Esophagus muscularis mucosa (tissue), 4 donors: ENCODE measurements at regions not wholly inside any gene's neighbourhood (a gene's known extent, or its start where the extent isn't known, plus 50 kb on each side); places are given as distances from the start of the nearest gene placed in this dataset.
A peak's percentile ranks its signal among the peaks of the same experiment; 100 is the strongest.

ENCODE experiments used
- DNase-seq: peaks from one replicate; pipeline ENCODE4 v3.0.0-alpha.2; 2017; ENCODE audit errors: extremely low spot score
- H3K27ac ChIP-seq, 4 donors: fragments of 200-600 bp; sonication (generic); replicated peaks in 1 of 4; 1 replicate in 3 of 4; 2 replicates in 1 of 4; pipeline ENCODE4 v1.5.1; 2016 to 2019; ENCODE audit warnings: mild to moderate bottlenecking in 1 of 4
- H3K27me3 ChIP-seq, 4 donors: fragments of 200-600 bp; sonication (generic); one replicate each; pipeline versions ENCODE4 v1.5.1 to v1.6.0; 2016 to 2019
- H3K36me3 ChIP-seq, 4 donors: fragments of 200-600 bp; sonication (generic); one replicate each; pipeline ENCODE4 v1.5.1; 2016 to 2019
- H3K4me1 ChIP-seq, 4 donors: fragments of 200-600 bp; sonication (generic); one replicate each; pipeline ENCODE4 v1.5.1; 2016 to 2019
- H3K4me3 ChIP-seq, 4 donors: fragments of 200-600 bp; sonication (generic); 1 replicate in 2 of 4; 2 replicates in 2 of 4; pipeline ENCODE4 v1.5.1; 2016 to 2019; ENCODE audit warnings: mild to moderate bottlenecking in 4 of 4, moderate library complexity in 1 of 4
- H3K9me3 ChIP-seq, 4 donors: fragments of 200-600 bp; sonication (generic); 1 replicate in 3 of 4; 2 replicates in 1 of 4; pipeline ENCODE4 v1.5.1; 2016 to 2019
- EP300 ChIP-seq: sonication (generic); formaldehyde crosslinking; IDR thresholded peaks from one replicate; pipeline ENCODE4 v1.6.1; 2017; ENCODE audit warnings: antibody characterized with exemption
- POLR2A ChIP-seq: fragments of 450-650 bp; IDR thresholded peaks from one replicate; pipeline ENCODE4 v1.6.1; 2017; ENCODE audit warnings: antibody characterized with exemption, moderate library complexity, mild to moderate bottlenecking, low read depth
- POLR2AphosphoS5 ChIP-seq, 2 donors: sonication (generic); formaldehyde crosslinking; IDR thresholded peaks; one replicate each; pipeline ENCODE4 v1.6.1; 2017; ENCODE audit warnings: antibody characterized with exemption in 2 of 2
- WGBS: methylation state at CpG from one replicate; pipeline ENCODE4 v1.1.5; 2018; 5-methylcytosine and 5-hydroxymethylcytosine counted together
- intact Hi-C: fragments of 100-400 bp; cut with DNase I; formaldehyde crosslinking; loops from one replicate; pipeline ENCODE4 v1.15.1; 2023
- TF ChIP-seq, protein P1 (sequence below), 3 experiments: fragments of 200-600 bp in 2 of 3; fragments of 450-650 bp in 1 of 3; sonication (generic) in 2 of 3; IDR thresholded peaks; one replicate each; pipeline ENCODE4 v1.5.1; 2017 to 2019; ENCODE audit warnings: antibody characterized with exemption in 3 of 3, mild to moderate bottlenecking in 2 of 3, moderate library complexity in 1 of 3

GRCh38 chr2:71801969-71802368, 345.7 kb downstream of the CYP26B1 start:
- no peaks in the 10 kb centered on the region for H3K27me3 ChIP-seq
- H3K9me3 ChIP-seq, result no peaks in the 10 kb centered on the region
- no peak overlapping the region for H3K27ac ChIP-seq
- no peak for DNase-seq
- H3K4me1 ChIP-seq, result peaks cover 0 to 5% (median 2%) of the 10 kb centered on the region in 4 donors
- no peak overlapping the region for H3K4me3 ChIP-seq
- intact Hi-C loops, result loop anchor here (5.0 to 10.0 kb wide), 3 partner anchors 193 to 350 kb away; no protein-coding TSS in a partner anchor
- TF ChIP-seq EP300, result no peak
- TF ChIP-seq, protein P1, sequence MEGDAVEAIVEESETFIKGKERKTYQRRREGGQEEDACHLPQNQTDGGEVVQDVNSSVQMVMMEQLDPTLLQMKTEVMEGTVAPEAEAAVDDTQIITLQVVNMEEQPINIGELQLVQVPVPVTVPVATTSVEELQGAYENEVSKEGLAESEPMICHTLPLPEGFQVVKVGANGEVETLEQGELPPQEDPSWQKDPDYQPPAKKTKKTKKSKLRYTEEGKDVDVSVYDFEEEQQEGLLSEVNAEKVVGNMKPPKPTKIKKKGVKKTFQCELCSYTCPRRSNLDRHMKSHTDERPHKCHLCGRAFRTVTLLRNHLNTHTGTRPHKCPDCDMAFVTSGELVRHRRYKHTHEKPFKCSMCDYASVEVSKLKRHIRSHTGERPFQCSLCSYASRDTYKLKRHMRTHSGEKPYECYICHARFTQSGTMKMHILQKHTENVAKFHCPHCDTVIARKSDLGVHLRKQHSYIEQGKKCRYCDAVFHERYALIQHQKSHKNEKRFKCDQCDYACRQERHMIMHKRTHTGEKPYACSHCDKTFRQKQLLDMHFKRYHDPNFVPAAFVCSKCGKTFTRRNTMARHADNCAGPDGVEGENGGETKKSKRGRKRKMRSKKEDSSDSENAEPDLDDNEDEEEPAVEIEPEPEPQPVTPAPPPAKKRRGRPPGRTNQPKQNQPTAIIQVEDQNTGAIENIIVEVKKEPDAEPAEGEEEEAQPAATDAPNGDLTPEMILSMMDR (IDR thresholded peaks at IDR 0.05), result peak; percentile 48 to 55 (median 55)
- no peak for TF ChIP-seq POLR2A
- WGBS, result 96% methylated on average over 4 of the region's 8 CpGs
- no peaks in the 10 kb centered on the region for H3K36me3 ChIP-seq

GRCh38 chr2:71801556-71801955, 346.1 kb downstream of the CYP26B1 start:
- no peaks in the 10 kb centered on the region for H3K27me3 ChIP-seq
- peaks cover 0 to 5% (median 2%) of the 10 kb centered on the region in 4 donors for H3K4me1 ChIP-seq
- no peak for DNase-seq
- TF ChIP-seq, protein P1 (IDR thresholded peaks at IDR 0.05), result no peak
- TF ChIP-seq EP300 (no peak), POLR2AphosphoS5 (IDR thresholded peaks at IDR 0.05) (no peak), POLR2A (no peak)
- no peak overlapping the region for H3K4me3 ChIP-seq
- WGBS, result 82% methylated on average over 2 of the region's 3 CpGs
- H3K27ac ChIP-seq, result no peak overlapping the region
- intact Hi-C loops, result loop anchor here (5.0 to 10.0 kb wide), 3 partner anchors 193 to 351 kb away; no protein-coding TSS in a partner anchor
- H3K36me3 ChIP-seq, result no peaks in the 10 kb centered on the region
- H3K9me3 ChIP-seq, result no peaks in the 10 kb centered on the region

- H3K27ac ChIP-seq, result no peak overlapping the region
- intact Hi-C loops, result loop anchor here (5.0 to 10.0 kb wide), 3 partner anchors 194 to 351 kb away; no protein-coding TSS in a partner anchor
These were observed 346.8 kb downstream of the CYP26B1 start for GRCh38 chr2:71800851-71801250.

GRCh38 chr2:71800106-71800809, 346.9 kb downstream of the DYSF start:
- 72% methylated on average over 13 of the region's 13 CpGs for WGBS
- Histone ChIP-seq H3K4me1 (peaks cover 0 to 5% (median 2%) of the 10 kb centered on the region in 4 donors), H3K27ac (no peak overlapping the region), H3K36me3 (no peaks in the 10 kb centered on the region), H3K9me3 (no peaks in the 10 kb centered on the region), H3K4me3 (no peak overlapping the region), H3K27me3 (no peaks in the 10 kb centered on the region)
- TF ChIP-seq EP300 (no peak), POLR2AphosphoS5 (IDR thresholded peaks at IDR 0.05) (no peak), POLR2A (no peak)
- TF ChIP-seq, protein P1 (IDR thresholded peaks at IDR 0.05), result no peak
- intact Hi-C loops, result loop anchor here (5.0 to 10.0 kb wide), 3 partner anchors 195 to 352 kb away; no protein-coding TSS in a partner anchor
- DNase-seq, result no peak

More at GRCh38 chr2:71800851-71801250, 346.8 kb downstream of the CYP26B1 start:
- WGBS, result 89% methylated on average over 1 of the region's 1 CpG
- Histone ChIP-seq H3K4me1 (peaks cover 0 to 5% (median 2%) of the 10 kb centered on the region in 4 donors), H3K36me3 (no peaks in the 10 kb centered on the region), H3K27me3 (no peaks in the 10 kb centered on the region), H3K4me3 (no peak overlapping the region), H3K9me3 (no peaks in the 10 kb centered on the region)
- DNase-seq, result no peak
- TF ChIP-seq POLR2A (no peak), EP300 (no peak), POLR2AphosphoS5 (IDR thresholded peaks at IDR 0.05) (no peak)
- TF ChIP-seq, protein P1 (IDR thresholded peaks at IDR 0.05), result no peak
